HG03439 (cell line): ENCODE measurements at regions not wholly inside any gene's neighbourhood (a gene's known extent, or its start where the extent isn't known, plus 50 kb on each side); places are given as distances from the start of the nearest gene placed in this dataset.
"Not testable (repeated sequence)": the region's sequence is repeated elsewhere in the genome, so short reads cannot be mapped to it uniquely, and the experiment has no call there.

ENCODE experiments used
- ATAC-seq: cut with Tn5 transposase; IDR thresholded peaks from one replicate; pipeline ENCODE4 v1.9.1; 2021; ENCODE audit warnings: mild to moderate bottlenecking, moderate library complexity; ENCODE audit not compliant: unreplicated experiment

DNA sequence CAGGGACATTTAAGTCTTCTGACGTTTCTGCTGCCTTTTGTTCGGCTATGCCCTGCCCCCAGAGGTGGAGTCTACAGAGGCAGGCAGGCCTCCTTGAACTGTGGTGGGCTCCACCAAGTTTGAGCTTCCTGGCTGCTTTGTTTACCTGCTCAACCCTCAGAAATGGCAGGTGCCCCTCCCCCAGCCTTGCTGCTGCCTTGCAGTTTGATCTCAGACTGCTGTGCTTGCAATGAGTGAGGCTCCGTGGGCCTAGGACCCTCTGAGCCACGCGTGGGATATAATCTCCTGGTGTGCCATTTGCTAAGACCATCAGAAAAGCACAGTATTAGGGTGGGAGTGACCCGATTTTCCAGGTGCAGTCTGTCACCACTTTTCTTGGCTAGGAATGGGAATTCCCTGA lies 647.3 kb downstream of the CD109 start:
- ATAC-seq = not testable (repeated sequence)

DNA sequence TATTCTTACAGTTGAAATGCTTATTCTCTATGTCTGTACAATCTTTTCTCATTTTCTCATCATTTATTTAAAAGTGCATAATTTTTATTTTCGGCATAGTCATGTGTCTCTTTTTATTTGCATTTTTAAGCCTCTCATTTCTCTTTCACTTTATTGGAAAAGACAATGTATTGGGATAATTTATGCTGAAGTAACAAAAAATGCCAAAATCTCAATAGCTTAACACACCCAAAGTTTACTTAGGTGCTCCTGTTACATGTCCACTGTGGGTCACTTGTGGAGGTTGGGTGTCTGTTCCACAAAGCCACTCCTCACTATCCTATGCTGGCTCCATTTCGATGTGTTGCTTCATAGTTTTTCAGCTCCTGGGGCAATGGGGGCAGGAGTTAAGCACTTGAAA lies 638.7 kb downstream of the CD109 start:
- no peak for ATAC-seq

DNA sequence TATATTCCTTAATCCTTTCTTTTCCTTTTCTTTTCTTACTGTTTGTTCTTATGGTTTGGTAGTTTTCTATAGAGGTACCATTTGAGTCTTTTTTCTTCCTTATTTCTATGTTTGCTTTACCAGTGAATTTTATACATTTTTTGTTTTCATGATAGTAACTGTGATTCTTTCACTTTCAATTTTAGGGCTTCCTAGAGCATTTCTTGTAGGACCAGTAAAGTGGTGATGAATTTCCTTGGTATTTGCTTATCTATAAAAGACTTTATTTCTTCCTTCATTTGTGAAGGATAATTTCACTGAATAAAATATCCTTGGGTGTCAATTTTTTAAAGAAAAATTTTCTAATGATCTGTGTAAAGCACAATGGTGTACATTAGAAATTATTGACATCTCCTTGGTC lies 637.4 kb downstream of the CD109 start:
- no peak for ATAC-seq

DNA sequence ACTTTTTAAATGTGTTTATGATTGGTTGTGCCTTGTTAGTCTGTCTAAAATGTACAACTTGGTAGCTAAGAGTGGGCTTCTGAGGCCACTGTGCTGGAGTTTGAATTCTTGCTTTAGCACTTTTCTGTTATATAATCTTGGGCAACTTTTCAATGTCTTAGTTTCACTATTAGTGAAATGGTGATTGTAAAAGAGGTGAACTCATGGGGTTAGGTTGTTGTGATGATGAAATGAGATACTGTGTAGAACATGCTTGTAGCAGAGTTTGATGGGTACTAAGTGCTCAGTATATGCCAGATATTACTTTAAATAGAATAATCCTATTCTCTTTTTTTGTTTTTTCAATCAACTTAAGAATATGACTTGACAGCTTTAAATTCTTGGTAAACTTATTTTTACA lies 624.7 kb downstream of the CD109 start:
- no peak for ATAC-seq

DNA sequence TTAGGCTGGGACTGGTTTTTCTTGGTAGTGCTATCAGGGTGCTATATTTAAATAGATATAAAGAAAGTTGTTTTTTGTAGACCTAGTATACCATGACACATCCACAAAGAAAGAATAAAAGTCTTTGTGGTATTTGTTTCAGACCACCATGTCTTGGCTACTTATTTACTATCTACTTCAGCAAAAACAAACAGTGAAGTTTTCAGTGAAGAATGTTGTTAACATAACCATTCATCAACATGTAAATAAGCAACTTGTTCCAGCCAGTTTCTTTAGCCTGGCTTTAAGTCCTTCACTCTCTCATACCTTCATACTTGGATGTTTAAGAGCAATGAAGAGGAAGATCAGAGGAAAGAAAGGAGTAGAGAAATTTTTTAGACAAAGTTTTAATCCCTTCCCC lies 624.1 kb downstream of the CD109 start:
- ATAC-seq = no peak

DNA sequence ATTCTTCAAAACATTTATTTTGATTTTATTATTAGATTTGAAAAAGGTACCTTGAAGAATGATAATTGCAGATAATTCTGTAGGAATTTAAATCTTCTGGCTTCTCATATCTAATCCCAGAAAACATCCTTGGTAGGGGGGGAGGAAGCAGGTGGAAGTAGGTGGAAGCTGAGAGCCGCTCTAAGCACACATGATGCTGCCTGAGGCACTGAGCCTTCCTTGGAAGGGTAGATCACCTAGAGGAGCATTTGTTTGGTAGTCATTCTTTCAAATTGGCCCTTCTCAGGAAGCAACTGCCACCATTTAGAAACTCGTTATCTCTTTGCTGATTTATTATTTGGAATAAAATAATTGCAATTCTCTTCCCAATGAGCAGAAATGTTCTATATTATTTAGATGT lies 623.3 kb downstream of the CD109 start:
- no peak for ATAC-seq

DNA sequence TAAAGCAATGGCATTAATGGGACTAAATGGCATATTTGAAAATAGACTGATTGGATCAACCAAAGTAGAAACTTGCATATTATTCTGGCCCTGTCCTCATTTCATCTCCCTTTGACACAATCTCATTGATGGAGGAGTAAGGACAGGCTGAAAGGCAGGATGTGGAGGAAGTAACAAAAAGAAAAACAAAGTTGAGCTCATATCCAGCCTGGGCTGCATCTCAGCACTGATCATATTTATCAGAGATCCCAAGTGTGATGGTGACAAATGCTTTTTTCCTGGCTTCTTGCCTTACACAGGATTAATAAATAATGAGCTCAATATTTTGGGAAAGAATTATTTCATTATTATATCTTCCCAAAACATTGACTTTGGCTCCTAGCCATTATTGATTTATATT lies 622.7 kb downstream of the CD109 start:
- ATAC-seq = no peak

DNA sequence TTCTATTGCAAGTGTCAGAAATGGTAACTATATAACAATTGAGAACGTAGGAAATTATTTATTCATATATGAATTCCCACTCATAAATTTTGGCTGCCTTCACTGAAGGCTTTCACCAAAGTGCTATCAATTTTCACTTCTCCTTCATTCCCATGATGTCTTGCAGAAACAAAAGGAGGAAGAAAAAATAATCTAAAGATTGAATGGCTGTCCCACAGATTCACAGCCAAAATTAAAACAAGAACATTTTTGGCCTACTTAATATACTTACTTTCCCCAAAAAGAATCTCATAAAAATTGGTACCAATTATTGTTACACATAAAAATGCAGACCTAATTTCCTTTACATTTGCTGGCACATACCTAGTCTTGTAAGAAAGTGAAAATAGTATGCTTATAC lies 616.1 kb downstream of the CD109 start:
- ATAC-seq = no peak

DNA sequence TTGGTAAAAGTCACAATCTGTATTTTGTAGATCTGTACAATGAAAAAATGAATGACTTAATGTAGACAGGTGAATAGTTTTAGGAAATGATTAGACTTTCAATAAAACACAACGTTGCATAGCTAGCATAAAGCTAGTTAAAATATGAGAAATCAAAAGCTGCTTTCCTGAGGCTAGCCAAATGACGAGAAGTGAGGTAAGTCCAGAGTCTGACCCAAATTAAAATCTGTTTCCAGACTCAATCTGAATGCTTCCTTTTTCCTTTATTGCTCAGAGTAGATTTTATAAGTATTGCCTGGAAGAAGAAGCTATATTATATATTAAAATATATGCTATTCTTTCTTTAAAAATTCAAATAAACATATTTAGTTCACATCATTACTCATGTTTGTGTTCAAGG lies 615.4 kb downstream of the CD109 start:
- no peak for ATAC-seq

DNA sequence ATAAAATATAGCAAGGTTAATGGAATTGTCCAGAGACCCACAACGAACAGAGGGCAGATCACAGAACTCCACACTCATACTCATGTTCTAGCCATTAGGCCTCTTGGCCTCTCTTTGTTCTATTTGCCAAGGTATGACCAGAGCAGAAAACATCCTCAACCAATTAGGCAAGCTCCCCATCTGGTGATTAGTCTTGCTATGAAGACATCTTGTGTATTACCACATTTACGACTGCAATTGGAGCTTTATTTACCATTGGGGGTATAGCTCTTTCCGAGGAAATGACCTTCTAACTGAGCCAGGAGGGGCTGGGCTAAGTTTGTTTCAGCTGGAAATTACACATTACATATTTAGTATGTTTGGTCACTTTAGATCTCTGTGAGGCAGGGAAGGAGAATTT lies 593.9 kb downstream of the CD109 start:
- no peak for ATAC-seq

DNA sequence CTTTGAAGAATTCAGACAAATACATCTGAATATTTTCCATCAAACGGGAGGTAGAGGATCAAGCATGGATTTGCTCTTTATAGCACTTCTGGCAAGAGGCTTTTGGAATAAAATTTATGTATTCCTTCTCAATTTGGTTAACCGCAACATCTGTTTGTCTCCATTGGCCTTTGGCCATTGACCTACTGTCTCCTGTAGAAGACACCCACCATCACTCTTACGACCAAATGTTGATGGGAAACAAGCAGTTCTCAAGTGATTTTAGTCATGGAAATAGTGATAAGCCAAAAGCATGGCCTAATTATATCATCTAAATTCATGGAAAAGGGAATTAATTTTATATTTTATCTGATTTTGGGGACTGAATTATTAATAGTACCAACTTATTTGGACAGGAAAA lies 591.9 kb downstream of the CD109 start:
- ATAC-seq = no peak

DNA sequence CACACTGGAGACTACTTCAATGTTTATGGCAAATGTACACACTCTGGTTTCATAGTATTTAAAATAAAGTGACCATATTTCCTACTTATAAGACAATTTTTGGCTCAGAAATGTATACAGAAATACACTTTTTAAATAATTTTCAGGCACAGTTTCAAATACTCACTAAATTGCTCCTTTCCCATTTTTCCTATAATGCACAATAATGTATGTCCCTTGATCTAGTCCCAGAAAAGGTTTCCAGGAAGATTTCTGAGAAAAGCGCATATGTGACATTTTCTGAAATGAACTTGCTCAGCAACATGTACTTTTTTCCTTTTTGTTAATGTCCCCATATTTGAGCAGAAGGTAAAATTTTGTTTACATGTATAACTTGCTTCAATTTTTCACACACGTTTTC lies 591.4 kb downstream of the CD109 start:
- ATAC-seq = no peak

DNA sequence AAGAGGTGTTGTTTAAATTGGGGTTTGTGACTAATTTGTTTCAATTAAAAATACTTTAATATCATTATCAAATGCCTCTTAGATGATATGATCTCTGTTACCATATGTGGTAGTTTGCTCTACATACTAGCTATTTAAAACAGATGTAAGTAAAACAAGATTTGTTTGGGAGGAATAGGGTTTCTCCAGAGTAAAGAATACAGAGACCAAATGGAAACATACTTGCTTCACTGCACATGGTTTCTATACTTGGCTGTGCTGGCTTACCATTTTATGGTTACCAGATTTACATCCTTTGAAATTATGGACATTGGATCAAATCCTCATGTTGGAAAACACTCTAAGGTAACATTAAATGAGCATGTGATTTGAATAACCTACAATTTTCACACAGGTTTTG lies 588.3 kb downstream of the CD109 start:
- no peak for ATAC-seq

DNA sequence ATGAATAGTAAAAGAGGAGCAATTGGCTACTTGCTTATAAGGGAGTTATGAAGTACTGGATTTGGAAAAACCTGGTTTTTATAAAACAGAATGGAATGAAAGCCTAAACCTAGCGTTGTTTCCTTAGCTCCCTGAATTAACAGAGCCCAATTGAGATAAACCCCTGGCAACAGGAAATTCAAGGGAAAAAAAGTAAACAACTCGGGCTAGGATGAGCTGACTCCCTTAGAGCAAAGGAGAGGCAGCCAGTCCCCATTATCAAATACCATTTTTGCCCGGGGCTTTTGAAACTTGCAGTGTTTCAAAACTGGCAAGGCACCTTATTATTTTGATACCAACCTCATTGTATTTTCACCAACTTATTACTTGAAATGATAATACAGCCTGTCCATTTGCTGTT lies 587.5 kb downstream of the CD109 start:
- no peak for ATAC-seq

DNA sequence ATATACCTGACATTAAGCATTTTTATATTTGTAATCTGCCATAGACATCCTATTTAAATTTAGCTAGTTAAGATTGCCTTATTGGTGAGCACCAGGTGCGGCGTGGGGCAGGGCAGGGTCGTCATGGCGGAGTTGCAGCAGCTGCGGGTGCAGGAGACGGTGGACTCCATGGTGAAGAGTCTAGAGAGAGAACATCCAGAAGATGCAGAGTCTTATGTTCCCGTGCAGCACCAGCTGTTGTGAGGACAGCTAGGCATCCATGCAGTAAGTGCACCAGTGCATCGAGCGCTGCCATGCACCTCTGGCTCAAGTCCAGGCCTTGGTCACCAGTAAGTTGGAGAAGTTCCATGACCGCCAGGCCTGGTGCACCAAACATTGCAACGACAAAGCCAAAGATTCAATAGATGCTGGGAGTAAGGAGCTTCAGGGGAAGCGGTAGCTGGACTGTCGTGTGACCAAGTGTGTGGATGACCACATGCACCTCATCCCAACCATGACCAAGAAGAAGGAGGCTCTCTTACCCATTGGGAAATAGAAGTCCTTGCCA lies 586.2 kb downstream of the CD109 start:
- ATAC-seq = no peak

DNA sequence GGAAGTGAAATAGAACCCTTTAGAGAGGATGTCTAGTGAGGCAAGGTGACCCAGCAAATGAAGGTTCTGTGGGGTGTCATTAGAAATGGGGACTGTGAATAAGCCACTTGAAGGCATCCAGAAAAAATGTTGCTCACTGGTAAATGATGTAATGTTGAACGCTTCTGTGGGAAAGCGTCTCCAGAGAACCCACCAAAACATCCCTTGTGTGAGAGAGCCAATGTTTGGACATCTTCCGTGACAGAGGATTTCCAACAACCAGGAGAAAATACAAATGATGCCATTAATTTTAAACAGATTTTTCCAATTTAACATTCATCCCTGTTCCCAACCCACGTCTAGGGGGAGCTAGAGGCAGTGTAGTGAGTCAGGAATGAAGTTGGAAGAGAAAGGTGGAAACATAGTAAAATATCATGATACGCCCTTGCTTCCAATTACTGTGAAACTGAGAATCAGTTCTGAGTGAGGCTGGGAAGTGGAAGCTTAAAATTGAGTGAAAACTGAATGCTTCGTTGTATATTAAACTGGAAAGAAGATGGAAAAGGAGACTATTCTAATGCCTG lies 584.2 kb downstream of the CD109 start:
- no peak for ATAC-seq

DNA sequence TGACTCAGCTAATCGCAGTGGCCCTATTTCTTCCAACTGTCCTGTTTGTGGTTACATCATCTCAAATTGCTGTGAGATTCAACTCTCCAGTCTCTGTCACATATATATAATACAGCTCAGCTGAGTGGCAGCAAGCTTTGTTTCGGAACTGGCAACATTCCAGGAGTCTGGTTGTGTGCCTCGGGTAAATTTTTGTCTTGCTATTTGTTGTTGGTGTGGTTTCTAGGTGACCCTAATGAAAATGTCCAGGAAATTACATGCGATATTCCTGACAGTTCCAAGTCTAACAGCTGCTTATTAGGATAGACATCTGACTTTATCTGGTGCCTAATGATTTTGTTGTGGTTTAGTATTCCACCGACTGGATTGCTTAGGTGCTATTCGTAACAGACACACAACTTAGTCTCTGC lies 581.8 kb downstream of the CD109 start:
- no peak for ATAC-seq

DNA sequence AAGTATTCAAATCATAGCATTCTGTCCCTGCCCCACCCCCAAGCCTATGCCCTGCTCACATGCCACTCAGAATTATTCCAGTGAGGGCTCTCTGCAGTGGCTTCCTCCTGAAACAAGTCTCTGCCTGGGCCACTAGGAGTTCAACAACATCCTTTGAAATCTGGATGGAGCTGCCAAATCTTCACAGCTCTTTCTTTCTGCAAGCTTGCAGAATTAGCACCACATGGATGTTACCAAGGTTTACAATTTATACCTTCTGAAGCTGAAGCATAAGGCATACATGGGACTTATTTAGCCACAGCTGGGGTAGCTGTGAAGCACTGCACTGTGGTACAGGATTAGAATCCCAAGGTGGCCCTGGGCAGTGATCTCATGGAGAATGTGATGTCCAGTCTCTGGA lies 577.5 kb downstream of the CD109 start:
- ATAC-seq = no peak

DNA sequence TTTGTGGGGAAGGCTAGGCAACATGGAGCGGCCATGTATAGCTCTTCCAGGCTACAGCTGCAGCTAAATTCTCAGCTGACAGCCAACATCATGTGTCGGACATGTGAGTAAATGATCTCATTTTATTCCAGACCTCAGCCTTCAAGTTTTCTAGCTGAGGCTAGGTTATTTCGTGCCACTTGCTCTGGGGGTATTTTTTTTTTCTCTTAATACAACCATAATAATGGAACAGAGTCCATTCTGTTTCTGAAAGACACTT lies 573.5 kb downstream of the CD109 start:
- ATAC-seq = no peak

DNA sequence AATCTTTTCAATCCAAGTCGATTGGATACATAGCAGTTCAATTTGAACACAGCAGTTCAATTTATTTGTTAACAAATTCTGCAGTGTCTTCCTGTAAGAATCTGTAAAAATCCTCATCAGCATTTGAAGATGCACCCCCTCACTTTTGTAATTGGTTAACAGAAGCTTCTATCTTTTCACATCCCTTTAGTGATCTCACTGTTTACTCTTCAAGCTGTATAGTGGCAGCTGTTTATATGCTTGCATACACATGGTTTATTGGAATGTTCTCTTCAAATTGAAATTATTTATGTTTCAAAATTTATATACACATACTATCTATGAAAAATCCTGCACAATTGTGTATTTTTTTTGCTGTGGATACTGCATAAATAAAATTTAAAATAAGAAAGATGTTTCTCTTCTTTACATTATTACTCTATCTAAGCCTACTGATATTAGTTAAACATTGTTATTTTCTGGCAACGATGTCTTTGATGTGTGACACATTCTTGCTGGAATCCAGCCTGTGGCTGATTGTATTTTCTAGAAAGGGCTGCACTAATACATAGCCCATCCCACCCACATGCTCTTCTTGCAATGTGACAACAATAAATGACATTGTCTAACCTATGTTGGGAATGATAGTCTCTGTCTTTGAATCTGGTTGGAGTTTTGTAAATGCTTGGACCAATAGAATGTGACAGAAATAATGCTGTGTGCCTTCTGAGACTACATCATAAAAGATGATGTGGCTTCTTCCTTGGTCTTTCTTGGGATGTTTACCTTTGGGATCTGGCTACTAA lies 573.0 kb downstream of the CD109 start:
- ATAC-seq = no peak

DNA sequence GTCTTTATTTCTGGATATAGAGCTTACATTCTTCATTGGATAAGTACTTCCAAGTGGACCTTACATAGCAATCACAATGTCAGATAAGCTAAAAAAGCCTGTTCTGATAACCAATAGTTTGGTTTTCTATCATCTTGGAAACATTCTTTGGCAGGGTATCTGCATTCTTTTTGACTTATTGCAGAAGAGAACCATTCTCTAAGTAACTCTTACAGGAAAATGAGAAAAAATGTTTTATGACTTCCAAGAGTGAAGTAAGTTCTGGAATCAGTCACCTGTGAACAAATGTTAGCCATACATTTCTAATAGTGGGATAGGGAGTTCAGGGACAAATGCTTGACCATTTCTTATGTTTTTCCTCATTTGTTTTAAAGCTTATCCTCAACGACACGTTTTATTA lies 564.0 kb downstream of the CD109 start:
- no peak for ATAC-seq

DNA sequence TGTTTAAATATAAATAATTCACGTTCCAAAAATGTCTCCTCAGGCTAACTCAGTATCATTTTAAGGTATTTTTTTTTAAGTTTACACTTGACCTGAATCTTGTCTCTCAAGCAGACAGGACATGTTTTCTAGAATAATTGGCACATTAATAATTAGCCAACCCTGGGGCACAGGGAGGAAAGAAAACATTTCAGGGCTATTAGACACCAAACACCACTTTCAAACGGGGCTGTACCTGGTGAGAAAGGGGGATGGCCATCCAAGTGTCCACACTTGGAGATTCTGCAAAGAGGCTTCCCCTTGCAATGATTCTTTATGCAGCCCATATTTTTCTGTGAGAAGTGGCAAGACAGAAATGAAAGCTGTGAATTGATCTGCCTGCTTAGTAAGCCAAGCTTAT lies 560.8 kb downstream of the CD109 start:
- ATAC-seq = no peak

DNA sequence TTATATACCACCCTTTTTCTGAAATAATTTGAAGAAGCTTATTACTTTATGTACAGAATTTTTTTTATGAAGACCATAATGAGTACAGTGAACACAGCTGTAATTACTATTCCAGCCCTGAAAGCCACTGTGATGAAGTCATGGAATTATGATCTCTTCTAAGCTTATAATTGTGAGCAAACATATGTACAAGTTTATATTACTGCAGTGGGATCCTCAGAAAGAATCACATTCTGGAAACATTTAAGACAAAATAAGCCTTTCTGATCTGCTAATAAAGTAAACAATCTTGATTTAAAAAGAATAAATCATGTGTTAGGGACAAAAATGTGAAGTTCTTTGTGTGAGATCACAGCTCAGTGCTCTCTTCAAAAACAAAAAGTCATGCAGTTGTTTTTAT lies 560.4 kb downstream of the CD109 start:
- ATAC-seq = no peak
